IPS-NIHi11 (cell line): ENCODE measurements at regions not wholly inside any gene's neighbourhood (a gene's known extent, or its start where the extent isn't known, plus 50 kb on each side); places are given as distances from the start of the nearest gene placed in this dataset.
A peak's percentile ranks its signal among the peaks of the same experiment; 100 is the strongest.

Experiments used
- DNase-seq: peaks from one replicate; pipeline ENCODE4 v3.0.0; 2012; ENCODE audit warnings: mixed read lengths, low spot score

DNA sequence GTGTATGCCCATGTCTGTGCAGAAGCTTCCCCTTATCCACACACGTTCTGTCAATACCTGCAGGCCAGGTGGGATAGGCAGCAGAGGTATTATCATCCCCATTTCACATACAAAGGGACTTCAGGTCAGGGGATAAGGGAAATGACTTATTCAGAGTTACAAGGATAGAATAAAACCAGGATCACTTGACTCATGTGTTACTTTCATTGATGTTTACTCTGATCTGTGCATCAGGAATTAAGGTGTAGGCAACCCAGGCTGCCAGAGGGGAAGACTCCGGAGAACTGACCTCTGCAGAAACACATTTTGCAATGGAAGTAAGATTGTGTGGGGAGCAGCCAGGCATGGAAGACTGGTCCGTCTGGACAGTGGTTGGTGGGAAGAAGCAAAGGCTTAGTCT lies 74.2 kb upstream of the FSTL4 start:
- no peak for DNase-seq

- DNase-seq, result no peak
Measured at GRCh38 chr5:133685402-133686018, 73.2 kb upstream of the FSTL4 start.

GRCh38 chr5:133683646-133684596 lies 71.6 kb upstream of the FSTL4 start:
- DNase-seq, result no peak

DNA sequence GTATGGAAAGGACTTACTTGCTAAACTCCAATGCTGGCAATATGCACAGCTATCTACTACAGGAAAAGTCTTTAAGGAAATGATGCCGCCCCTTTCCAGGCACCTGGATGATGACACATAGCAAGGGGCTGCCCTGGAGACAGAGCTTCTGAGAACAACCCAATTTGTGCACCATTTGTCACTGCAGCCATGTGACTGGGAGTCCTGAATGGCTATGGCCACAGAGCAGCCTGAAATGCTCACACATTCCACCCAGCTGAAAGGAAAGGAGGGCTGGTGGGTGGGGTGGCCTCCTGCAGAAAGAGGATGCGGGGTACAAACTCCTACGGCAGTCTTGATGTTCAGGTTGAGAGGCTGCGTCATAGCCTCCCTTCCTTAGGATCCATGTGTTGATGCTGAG lies 70.1 kb upstream of the FSTL4 start:
- no peak for DNase-seq

GRCh38 chr5:133681896-133682295 lies 69.6 kb upstream of the FSTL4 start:
- DNase-seq, result no peak

DNA sequence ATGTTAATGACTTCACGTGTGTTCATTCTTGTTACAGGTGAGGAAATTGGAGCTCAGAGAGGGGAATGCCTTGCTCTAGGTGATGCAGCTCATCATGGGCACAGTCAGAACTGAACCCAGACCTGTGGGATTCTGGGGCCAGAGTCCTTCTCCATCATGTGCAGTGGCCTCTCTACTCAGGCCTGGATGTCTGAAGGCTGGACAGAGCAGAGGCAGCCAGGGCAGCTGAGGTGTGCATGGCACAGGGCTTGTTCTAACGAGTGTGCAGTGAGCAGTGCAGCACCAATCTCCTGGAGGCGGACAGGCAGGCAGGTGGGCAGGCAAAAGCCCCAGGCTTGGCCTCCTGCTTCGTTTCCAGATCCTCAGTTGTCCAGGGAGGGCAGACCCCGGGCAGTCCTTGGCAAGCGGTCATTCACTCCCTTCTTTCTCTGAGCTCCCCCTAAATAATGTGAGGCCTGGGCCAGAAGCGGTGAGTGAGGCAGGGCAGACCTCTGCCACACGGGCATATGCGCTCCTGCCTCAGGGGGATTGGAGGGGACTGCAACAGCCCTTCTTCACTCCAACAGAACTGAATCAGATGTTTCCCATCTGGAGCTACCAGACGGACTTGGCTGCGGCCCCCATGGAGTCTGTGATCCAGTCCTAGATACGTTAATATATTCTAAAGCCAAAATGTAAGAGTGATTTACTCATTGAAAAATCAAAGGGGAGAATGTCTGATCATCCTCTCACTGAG lies 68.7 kb upstream of the FSTL4 start:
- no peak for DNase-seq

GRCh38 chr5:133679534-133679933 lies 67.2 kb upstream of the FSTL4 start:
- no peak for DNase-seq

DNA sequence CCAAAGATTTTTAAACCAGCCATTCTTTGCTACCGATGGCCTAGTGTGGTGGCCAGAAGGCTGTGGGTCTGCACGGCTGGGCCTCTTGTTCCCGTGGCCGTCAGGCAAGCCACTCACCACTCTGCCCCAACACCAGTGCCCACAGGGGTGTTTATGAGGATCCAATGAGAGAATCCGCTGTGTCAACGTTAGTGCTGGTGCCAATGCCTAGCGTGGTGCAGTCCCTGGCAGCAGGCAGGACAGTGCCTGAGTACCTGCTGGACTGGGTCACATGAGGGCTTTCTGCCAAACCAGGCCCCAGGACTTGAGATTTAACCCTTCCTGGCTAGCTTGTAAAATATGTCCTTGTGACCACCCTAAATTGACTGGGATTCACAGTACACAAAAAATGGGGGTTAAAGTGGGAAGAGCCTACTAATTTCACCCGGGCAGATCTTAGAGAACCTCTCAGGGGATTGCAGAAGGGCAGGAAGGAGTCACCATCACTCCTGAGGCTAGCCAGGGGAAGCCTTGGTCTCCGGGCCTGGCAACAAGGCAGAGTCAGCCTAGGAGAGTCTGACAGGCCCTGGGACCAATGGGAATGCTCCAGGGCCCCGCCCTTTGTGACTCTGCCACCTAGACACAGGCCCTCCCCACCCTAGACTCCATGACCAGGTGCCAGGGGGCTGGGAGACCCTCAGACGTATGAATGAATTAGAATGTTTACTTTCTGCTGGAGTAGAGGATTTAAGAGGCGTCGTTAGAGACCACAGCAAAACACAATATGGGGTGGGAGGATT lies 63.2 kb upstream of the FSTL4 start:
- peak; percentile 55 for DNase-seq

DNA sequence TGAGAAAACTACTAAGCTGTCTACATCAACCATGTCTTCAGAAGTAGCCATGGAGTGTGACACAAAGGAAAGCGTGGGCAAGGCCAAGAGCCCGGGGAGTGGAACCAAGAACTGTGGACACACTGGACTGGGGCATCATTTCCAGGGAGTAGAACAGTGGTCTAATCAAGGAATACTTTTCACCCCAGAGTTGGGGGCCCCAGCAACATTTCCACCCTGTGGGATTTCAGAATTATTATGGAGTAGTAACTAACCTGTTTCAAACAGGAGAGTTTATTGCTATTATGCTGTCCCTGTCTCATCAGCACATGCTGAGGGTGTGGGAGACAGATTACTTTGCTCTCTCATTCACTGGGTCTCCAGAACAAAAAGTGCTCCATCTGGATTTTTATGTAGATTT lies 58.0 kb upstream of the FSTL4 start:
- no peak for DNase-seq

DNA sequence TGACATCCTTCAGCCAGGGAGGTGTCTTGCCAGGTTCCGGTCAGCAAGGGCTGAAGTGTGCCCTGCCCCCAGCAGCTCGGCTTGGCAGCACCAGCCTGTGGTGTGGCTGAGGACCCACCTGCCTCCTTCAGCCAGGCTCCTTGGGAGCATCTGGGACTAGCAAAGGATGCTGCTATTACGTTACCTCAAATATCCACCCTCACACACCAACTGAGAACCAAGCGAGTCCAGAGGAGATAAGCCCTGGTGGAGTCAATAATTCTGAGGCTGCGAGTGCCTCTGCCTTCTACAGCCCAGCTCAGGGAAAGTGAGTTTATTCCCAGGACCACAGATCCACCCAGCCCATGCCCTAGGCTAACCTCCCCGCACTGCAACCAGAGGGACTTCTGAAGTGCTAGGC lies 57.1 kb upstream of the FSTL4 start:
- no peak for DNase-seq

DNA sequence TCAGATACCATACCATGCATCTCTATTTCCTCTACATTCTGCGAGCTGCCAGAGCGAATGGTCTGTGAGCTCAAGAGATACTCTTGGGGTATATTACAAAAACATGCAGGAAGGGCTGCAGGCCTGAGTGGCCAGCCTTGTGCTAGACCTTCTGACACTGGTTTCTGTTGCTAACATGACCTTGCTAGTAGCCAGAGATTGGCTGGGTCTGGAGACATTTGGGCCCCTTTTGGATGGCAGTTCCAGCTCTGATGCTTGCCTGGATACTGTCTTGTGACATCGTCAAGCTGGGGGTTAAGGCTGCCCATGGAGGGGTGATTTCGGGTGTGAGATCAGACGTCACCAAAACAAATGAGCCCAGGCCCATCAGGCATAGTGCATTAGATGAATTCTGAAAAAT lies 56.1 kb upstream of the FSTL4 start:
- DNase-seq, result no peak

DNA sequence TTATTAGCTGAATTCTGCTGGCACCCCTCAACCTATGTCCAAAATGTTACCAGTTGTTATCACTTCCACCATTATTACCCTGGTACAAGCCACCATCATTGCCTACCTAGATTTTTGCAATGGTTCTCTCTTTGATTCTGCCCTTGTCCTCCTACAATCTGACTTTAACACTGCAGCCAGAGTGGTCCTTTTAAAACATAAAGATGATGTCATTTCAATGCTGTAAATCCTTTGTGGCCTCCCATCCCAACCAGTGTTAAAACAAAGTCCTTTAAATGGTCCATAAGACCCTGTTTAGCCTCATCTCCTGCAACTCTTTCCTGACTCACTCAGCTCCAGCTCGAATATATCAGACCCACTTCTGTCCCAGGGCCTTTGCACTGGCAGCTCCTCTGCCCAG lies 54.9 kb upstream of the FSTL4 start:
- DNase-seq, result no peak

DNA sequence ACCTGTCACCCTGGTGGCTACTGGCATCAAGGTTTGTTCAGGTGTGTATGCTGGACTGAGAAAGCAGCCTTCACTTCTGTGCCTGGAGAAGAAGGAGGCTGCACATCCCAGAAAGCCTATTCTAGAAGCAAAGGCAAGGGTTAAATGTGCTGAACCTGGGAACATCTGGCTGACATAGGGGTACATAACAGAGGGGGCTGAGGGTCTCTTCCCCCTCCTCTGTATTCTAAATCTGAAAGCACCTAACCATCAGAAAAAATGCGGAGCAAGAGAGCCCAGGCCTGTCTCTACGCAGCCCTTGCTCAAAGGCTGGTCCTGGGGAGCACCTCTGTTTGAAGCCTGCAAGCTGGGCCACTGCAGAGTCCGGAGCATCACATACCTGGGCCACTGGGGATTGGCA lies 53.2 kb upstream of the FSTL4 start:
- no peak for DNase-seq

GRCh38 chr5:133664422-133664821 lies 52.1 kb upstream of the FSTL4 start:
- no peak for DNase-seq

- no peak for DNase-seq
Measured at GRCh38 chr5:133663397-133664054, 51.2 kb upstream of the FSTL4 start.

- DNase-seq, result no peak
Measured at GRCh38 chr5:133662578-133662977, 50.2 kb upstream of the FSTL4 start.
